Mucosa of descending colon (tissue), 3 donors: ENCODE measurements at regions not wholly inside any gene's neighbourhood (a gene's known extent, or its start where the extent isn't known, plus 50 kb on each side); places are given as distances from the start of the nearest gene placed in this dataset.

Source experiments
- ATAC-seq: fragments of 200-7000 bp; cut with Tn5 transposase; one replicate; pipeline ENCODE4 v1.9.1; 2020; ENCODE audit warnings: mild to moderate bottlenecking, moderate library complexity
- DNase-seq, 3 donors: peaks; one replicate each; pipeline ENCODE4 v3.0.0-alpha.2; 2020
- H3K36me3 ChIP-seq: fragments of 200-600 bp; one replicate; pipeline ENCODE4 v1.8.0; 2021; ENCODE audit warnings: low read depth, mild to moderate bottlenecking
- H3K4me1 ChIP-seq: fragments of 200-600 bp; one replicate; pipeline ENCODE4 v1.8.0; 2021; ENCODE audit warnings: low read depth, mild to moderate bottlenecking
- H3K4me3 ChIP-seq: fragments of 200-600 bp; one replicate; pipeline ENCODE4 v1.8.0; 2021; ENCODE audit warnings: mild to moderate bottlenecking
- H3K9me3 ChIP-seq: fragments of 200-600 bp; one replicate; pipeline ENCODE4 v1.8.0; 2021; ENCODE audit warnings: mild to moderate bottlenecking
- CTCF ChIP-seq: fragments of 200-600 bp; IDR thresholded peaks from one replicate; pipeline ENCODE4 v1.8.0; 2022; ENCODE audit warnings: antibody characterized with exemption, mild to moderate bottlenecking
- intact Hi-C, 2 donors: fragments of 100-400 bp; cut with DNase I in 1 of 2; cut with micrococcal nuclease in 1 of 2; formaldehyde crosslinking; loops; one replicate each; pipeline versions ENCODE4 v1.11.0 to v1.11.1; 2022; cut with DNase I, micrococcal nuclease
- donor health status: DM: no; HTN: no; CAD: no; lungs with moderate emphysema.
- donor health status: DM: no; HTN: no; CAD: no.
- donor health status: DM: no; HTN: yes; CAD: no.

GRCh38 chr5:44659334-44659733 is 149.4 kb upstream of the MRPS30 start:
- H3K4me3 ChIP-seq, result no peak overlapping the region
- DNase-seq, result no peak
- H3K36me3 ChIP-seq, result no peaks in the 10 kb centered on the region
- TF ChIP-seq CTCF, result no peak
- no peaks in the 10 kb centered on the region for H3K4me1 ChIP-seq
- intact Hi-C loops, result no loop called here
- peaks cover 53% of the 10 kb centered on the region for H3K9me3 ChIP-seq
- ATAC-seq, result no peak

- intact Hi-C loops, result no loop called here
These were observed 156.1 kb upstream of the MRPS30 start for GRCh38 chr5:44652674-44653073.

DNA sequence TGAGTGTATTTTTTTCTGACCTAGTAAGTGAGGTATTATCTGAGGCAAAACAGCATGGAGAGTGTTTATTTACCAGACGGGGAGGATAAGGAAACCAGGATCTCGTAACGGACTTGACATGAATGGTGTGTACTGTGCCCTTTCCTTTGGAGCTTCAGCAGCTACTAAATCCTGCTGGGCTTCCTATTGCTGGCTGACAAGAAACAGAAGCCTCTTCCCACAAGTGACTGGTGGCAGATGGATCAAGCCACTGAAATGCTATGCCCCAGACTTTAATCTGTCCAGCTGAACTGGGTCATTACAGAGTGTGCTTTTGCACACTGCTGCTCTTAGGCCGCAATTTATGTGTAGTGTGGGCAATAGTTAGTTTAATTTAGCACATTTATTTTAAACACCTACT is 162.7 kb upstream of the MRPS30 start:
- TF ChIP-seq CTCF, result no peak
- Histone ChIP-seq H3K4me1 (no peaks in the 10 kb centered on the region), H3K4me3 (no peak overlapping the region), H3K36me3 (no peaks in the 10 kb centered on the region), H3K9me3 (peaks cover 22% of the 10 kb centered on the region)
- intact Hi-C loops, result no loop called here
- ATAC-seq, result no peak
- no peak for DNase-seq

More at GRCh38 chr5:44652674-44653073, 156.1 kb upstream of the MRPS30 start:
- Histone ChIP-seq H3K36me3 (no peaks in the 10 kb centered on the region), H3K4me1 (no peaks in the 10 kb centered on the region), H3K4me3 (no peak overlapping the region), H3K9me3 (peaks cover 41% of the 10 kb centered on the region)
- DNase-seq (no peak), ATAC-seq (no peak)
- TF ChIP-seq CTCF, result no peak

DNA sequence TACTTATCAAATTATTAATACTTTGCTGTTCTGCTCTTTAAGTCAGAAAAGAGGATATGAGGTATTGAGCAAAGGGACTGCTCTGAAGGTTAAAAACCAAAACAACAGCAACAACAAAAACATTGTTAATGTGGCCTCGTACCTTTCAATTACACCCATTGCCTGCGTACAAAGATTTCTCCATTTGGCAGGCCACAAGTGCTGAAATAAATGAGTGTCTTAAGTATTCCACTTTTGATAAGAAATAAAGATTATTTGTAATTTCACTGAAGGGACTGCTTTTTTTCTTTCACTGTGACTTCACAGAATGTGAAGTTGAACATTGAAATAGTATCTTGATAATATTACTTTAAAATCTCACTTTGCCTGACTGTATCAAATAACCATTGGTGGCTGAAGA is 163.2 kb upstream of the MRPS30 start:
- ATAC-seq (no peak), DNase-seq (no peak)
- H3K4me1 ChIP-seq, result no peaks in the 10 kb centered on the region
- H3K36me3 ChIP-seq, result no peaks in the 10 kb centered on the region
- no peak overlapping the region for H3K4me3 ChIP-seq
- peaks cover 26% of the 10 kb centered on the region for H3K9me3 ChIP-seq
- intact Hi-C loops, result no loop called here
- no peak for TF ChIP-seq CTCF

DNA sequence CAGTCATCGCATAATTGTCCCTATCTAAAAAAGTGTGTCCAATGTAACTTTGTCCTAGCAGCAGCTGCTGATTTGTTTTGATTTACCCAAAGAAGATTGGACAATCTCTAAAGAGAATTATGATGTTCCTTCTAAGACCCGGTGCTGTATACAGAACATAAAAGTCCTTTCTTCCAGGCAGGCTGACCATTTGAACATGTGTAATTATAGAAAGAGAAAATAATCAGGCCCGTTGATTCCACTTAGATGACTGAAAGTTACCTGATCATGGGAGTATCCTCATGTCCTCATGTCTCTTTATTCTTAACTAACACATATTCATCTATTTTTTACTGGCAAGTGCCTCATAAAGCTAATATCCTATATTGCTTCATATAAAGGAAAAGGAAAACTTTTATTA is 164.1 kb upstream of the MRPS30 start:
- Histone ChIP-seq H3K4me1 (no peaks in the 10 kb centered on the region), H3K36me3 (no peaks in the 10 kb centered on the region), H3K9me3 (peaks cover 26% of the 10 kb centered on the region), H3K4me3 (no peak overlapping the region)
- DNase-seq, result no peak
- no peak for ATAC-seq
- TF ChIP-seq CTCF, result no peak
- intact Hi-C loops, result no loop called here

GRCh38 chr5:44641820-44642219 is 166.9 kb upstream of the MRPS30 start:
- H3K4me1 ChIP-seq, result no peaks in the 10 kb centered on the region
- peaks cover 29% of the 10 kb centered on the region for H3K9me3 ChIP-seq
- intact Hi-C loops, result no loop called here
- no peak for TF ChIP-seq CTCF
- DNase-seq (no peak), ATAC-seq (no peak)
- no peaks in the 10 kb centered on the region for H3K36me3 ChIP-seq
- no peak overlapping the region for H3K4me3 ChIP-seq
